ENCODE measurements at regions not wholly inside any gene's neighbourhood (a gene's known extent, or its start where the extent isn't known, plus 50 kb on each side); places are given as distances from the start of the nearest gene placed in this dataset.

- Histone ChIP-seq H3K4me3 (no peak overlapping the region), H3K9me3 (no peaks in the 10 kb centered on the region), H3K36me3 (no peaks in the 10 kb centered on the region), H3K4me1 (peaks cover 6% of the 10 kb centered on the region), H3K27me3 (no peaks in the 10 kb centered on the region), H3K27ac (no peak overlapping the region)
- DNase-seq (ENCODE audit: low spot score in 2 of 2), result no peak
- 78% methylated on average over 4 of the region's 4 CpGs for WGBS
- TF ChIP-seq CTCF (IDR thresholded peaks at IDR 0.05), result no peak
- no peak for TF ChIP-seq POLR2AphosphoS5 (IDR thresholded peaks at IDR 0.05)
- no peak for TF ChIP-seq EP300 (IDR thresholded peaks at IDR 0.05)
- no peak for TF ChIP-seq POLR2A (IDR thresholded peaks at IDR 0.05)
These were observed 426.6 kb downstream of the SPRY1 start for GRCh38 chr4:123823244-123823643.

GRCh38 chr4:123824524-123824923 lies 427.9 kb downstream of the SPRY1 start:
- Histone ChIP-seq H3K36me3 (no peaks in the 10 kb centered on the region), H3K27ac (no peak overlapping the region), H3K4me3 (no peak overlapping the region), H3K9me3 (no peaks in the 10 kb centered on the region), H3K27me3 (no peaks in the 10 kb centered on the region), H3K4me1 (peaks cover 6% of the 10 kb centered on the region)
- WGBS, result 69% methylated on average over 1 of the region's 1 CpG
- no peak for DNase-seq (ENCODE audit: low spot score in 2 of 2)
- TF ChIP-seq EP300 (IDR thresholded peaks at IDR 0.05), result no peak
- TF ChIP-seq POLR2AphosphoS5 (IDR thresholded peaks at IDR 0.05), result no peak
- no peak for TF ChIP-seq POLR2A (IDR thresholded peaks at IDR 0.05)
- TF ChIP-seq CTCF (IDR thresholded peaks at IDR 0.05), result no peak

- Histone ChIP-seq H3K27me3 (no peaks in the 10 kb centered on the region), H3K4me1 (peaks cover 6% of the 10 kb centered on the region), H3K27ac (no peak overlapping the region), H3K36me3 (no peaks in the 10 kb centered on the region), H3K9me3 (no peaks in the 10 kb centered on the region), H3K4me3 (no peak overlapping the region)
- TF ChIP-seq CTCF (IDR thresholded peaks at IDR 0.05) (no peak), EP300 (IDR thresholded peaks at IDR 0.05) (no peak), POLR2AphosphoS5 (IDR thresholded peaks at IDR 0.05) (no peak), POLR2A (IDR thresholded peaks at IDR 0.05) (no peak)
- no peak for DNase-seq (ENCODE audit: low spot score in 2 of 2)
- 74% methylated on average over 1 of the region's 1 CpG for WGBS
These were observed 429.1 kb downstream of the SPRY1 start for GRCh38 chr4:123825596-123826291.

- WGBS, result 98% methylated on average over 2 of the region's 2 CpGs
- no peak for TF ChIP-seq CTCF (IDR thresholded peaks at IDR 0.05)
- no peak for TF ChIP-seq POLR2AphosphoS5 (IDR thresholded peaks at IDR 0.05)
- no peak for TF ChIP-seq EP300 (IDR thresholded peaks at IDR 0.05)
- TF ChIP-seq POLR2A (IDR thresholded peaks at IDR 0.05), result no peak
- DNase-seq (ENCODE audit: low spot score in 2 of 2), result no peak
These were observed 430.3 kb downstream of the SPRY1 start for GRCh38 chr4:123826896-123827295.

GRCh38 chr4:123827511-123827910 lies 430.9 kb downstream of the SPRY1 start:
- DNase-seq (ENCODE audit: low spot score in 2 of 2), result no peak
- Histone ChIP-seq H3K27ac (no peak overlapping the region), H3K36me3 (no peaks in the 10 kb centered on the region), H3K4me3 (no peak overlapping the region), H3K27me3 (no peaks in the 10 kb centered on the region), H3K9me3 (no peaks in the 10 kb centered on the region), H3K4me1 (peaks cover 5% of the 10 kb centered on the region)
- WGBS, result 91% methylated on average over 2 of the region's 2 CpGs
- no peak for TF ChIP-seq EP300 (IDR thresholded peaks at IDR 0.05)
- no peak for TF ChIP-seq POLR2AphosphoS5 (IDR thresholded peaks at IDR 0.05)
- no peak for TF ChIP-seq CTCF (IDR thresholded peaks at IDR 0.05)
- no peak for TF ChIP-seq POLR2A (IDR thresholded peaks at IDR 0.05)

More at GRCh38 chr4:123826896-123827295, 430.3 kb downstream of the SPRY1 start:
- Histone ChIP-seq H3K27me3 (no peaks in the 10 kb centered on the region), H3K9me3 (no peaks in the 10 kb centered on the region), H3K27ac (no peak overlapping the region), H3K4me1 (peaks cover 5% of the 10 kb centered on the region), H3K4me3 (no peak overlapping the region), H3K36me3 (no peaks in the 10 kb centered on the region)

Measured in suprapubic skin (tissue), 4 donors.